HG03039 (cell line): ENCODE measurements at regions not wholly inside any gene's neighbourhood (a gene's known extent, or its start where the extent isn't known, plus 50 kb on each side); places are given as distances from the start of the nearest gene placed in this dataset.
"Not testable (repeated sequence)": the region's sequence is repeated elsewhere in the genome, so short reads cannot be mapped to it uniquely, and the experiment has no call there.

Experiments
- ATAC-seq: cut with Tn5 transposase; IDR thresholded peaks from one replicate; pipeline ENCODE4 v1.9.1; 2021; ENCODE audit warnings: mild to moderate bottlenecking, moderate library complexity; ENCODE audit not compliant: unreplicated experiment

DNA sequence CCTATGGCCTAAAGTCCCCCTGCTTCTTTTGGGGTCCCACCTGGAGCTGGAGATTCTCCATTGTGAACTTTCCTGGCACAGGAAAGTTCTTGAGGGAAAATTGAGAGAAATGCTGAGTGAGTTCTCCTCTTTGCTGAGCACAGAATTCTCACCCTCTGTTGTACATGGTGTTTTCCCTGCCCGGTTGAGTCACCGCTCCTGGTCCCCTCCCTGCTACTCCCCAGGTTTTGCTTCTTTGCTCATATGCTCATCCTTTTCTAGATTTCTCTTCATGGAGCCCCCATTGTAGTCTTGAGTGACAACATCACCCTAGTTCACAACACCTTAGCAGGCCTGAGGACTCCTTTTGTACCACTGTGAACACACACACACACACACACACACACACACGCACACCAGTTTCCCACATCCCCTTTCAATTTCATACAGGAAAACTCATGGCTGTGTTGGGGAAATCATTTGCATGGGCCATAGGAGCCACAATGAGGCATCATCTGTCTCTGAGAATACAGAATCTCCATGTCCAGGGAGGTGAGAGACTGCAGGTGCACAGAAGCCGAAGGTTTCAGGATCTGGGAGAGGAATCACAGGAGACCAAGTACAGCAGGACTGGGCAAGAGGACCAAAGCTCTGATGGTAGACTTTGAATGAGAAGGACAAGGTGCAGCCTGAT lies 585.3 kb downstream of the GOLGA6L6 start:
- no peak for ATAC-seq

DNA sequence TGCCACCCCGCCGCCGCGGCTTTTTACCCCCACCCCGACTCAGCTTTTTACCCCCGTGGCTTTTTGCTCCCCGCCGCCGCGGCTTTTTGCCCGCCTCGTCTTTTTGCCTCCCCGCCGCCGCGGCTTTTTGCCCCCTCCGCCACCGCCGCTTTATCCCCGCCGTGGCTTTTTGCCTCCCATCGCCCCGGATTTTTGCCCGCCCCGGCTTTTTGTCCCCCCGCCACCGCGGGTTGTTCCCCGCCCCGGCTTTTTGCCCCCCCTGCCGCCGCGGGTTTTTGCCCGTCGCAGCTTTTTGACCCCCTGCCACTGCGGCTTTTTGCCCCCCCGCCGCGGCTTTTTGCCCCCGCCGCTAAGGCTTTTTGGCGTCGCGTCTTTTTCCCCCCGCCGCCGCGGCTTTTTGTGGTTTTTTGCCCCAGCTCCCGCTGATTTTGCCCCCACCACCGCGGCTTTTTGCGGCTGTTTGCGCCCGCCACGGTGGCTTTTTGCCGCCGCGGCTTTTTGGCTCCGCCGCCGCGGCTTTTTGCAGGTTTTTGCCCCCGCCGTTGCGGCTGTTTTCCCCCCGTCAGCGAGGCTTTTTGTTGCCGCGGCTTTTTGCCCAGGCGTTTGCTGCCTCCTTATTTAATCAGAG lies 597.2 kb downstream of the GOLGA6L6 start:
- ATAC-seq = no peak

DNA sequence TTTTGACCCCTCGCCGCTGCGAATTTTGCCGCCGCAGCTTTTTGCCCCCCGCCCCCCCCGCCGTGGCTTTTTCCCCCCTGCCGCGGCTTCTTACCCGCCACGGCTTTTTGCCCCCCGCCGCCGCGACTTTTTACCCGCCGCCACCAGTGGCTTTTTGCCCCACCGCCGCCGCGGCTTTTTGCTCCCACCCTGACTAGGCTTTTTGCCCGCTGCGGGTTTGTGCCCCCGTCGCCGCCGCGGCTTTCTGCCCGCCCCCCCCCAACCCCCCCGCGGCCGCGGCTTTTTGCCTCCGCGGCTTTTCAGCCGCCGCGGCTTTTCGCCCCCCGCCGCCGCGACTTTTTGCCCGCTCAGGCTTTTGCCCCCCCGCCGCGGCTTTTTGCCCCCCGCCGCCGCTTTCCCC lies 598.1 kb downstream of the GOLGA6L6 start:
- no peak for ATAC-seq

DNA sequence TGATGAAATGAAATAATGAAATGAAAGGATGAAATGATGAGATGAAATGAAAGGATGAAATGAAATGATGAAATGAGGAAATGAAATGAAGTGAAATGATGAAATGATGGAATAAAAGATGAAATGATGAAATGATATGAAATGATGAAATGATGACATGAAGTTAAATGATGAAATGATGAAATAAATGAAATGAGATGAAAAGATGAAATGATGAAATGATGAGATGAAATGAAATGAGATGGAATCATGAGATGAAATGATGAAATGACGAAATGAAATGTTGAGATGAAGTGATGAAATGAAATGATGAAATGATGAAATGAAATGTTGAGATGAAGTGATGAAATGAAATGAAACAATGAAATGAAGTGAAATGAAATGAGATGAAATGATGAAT lies 638.3 kb downstream of the GOLGA6L6 start:
- not testable (repeated sequence) for ATAC-seq

DNA sequence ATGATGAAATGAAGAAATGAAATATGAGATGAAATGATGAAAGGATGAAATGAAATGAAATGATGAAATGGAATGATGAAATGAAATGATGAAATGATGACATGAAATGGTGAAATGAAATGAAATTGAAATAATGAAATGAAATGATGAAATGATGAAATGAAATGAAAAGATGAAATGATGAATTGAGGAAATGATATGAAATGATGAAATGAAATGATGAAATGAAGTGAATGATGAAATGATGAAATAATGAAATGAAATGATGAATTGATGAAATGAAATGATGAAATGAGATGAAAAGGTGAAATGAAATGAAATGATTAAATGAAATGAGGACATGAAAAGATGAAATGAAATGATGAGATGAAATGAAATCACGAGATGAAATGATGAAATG lies 639.2 kb downstream of the GOLGA6L6 start:
- not testable (repeated sequence) for ATAC-seq

DNA sequence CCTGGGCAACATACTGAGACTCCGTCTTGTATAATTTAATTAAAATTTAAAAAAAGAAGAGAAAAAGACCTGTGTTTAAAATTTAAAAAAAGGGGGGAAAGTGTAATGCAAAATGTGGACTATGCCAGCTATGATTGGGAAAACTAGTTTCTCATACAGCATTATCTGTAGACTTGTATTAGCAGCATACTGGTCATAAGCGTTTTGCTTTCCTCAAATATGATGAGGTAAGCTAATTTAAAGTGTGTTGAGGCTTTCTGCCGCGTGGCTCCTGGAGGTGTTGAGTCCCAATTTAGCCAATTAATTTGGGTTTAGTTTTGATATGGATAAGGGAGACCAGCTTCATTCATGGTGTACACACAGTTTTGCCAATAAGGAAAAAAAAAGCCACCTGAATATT lies 640.2 kb downstream of the GOLGA6L6 start:
- not testable (repeated sequence) for ATAC-seq

DNA sequence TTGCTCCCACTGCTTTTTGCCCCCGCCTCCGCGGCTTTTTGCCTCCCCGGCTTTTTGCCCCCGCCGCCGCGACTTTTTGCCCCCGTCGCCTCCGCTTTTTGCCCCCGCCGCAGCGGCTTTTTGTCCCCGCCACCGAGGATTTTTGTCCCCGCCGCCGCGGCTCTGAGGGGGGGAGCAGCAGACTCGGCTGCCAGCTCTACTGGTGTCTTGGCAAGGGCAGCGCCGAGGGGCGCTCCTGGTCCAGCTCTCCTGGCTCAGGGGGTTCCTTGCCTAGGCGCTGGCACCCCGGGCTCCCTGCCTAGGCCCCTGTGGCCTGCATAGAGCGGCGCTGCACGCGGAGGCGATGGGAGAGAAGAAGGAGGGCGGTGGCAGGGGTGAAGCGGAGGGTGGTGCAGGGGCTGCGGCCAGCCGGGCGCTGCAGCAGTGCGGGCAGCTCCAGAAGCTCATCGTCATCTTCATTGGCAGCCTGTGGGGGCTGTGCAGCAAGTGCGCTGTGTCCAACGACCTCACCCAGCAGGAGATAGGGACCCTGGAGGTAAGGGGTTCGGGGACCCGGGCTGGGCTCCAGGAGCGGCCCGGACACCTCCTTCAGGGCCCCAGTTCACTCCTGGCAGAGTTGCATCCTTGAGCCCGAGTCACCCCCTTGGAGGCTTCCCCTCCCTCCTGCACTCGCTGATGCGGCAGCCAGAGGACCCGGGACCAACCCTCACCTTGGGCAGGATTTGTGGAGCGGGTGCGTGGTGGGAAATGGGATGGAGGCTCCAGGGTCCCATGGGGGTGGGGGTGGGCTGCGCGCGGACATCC lies 642.4 kb downstream of the GOLGA6L6 start:
- no peak for ATAC-seq

DNA sequence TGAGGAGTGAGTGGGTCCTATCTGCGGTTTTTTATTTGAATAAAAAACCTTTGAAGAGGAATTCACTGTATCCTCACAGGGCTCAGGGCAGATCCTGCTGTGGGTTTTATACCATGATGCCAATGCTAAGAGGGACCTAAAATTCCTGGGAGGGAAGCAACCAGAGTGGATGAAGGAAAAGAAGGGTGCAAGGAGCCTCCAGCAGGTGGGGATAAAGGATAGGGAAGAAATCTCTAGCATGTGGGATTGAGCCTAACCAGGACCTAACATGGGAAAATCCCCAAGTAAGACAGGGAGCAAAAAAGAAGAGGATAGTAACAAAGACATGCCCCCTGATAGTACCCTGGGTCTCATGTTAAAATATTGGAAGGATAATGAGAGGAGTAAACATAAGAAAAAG lies 652.8 kb downstream of the GOLGA6L6 start:
- ATAC-seq = not testable (repeated sequence)

DNA sequence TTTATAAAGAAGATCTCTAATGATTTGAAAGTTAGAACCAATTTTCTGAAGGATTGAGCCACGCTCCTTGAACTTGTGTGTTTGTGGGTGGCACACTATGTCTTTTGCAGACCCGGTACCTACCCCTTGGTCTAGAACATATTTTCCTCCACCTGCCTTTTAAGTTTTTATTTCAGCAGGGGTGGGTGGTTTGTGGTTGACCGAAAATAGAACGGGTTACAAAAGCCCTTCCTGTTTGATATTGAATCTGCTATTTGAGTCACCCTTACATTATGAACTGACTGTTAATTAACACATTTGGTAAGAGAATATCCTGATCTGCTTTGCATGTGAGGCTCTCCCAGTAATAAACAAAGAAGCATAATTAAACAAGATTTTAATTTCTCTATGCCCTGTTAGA lies 697.5 kb downstream of the GOLGA6L6 start:
- not testable (repeated sequence) for ATAC-seq
